GM12878 (cell line): ENCODE measurements at regions not wholly inside any gene's neighbourhood (a gene's known extent, or its start where the extent isn't known, plus 50 kb on each side); places are given as distances from the start of the nearest gene placed in this dataset.

Source experiments
- CBX5 ChIP-seq: sonication (generic); IDR thresholded peaks from 2 replicates; pipeline ENCODE4 v1.6.1; 2016; ENCODE audit warnings: low read depth, moderate library complexity, mild to moderate bottlenecking, inconsistent platforms
- CTCF ChIP-seq, 3 experiments: IDR thresholded peaks in 2 of 3; conservative IDR thresholded peaks in 1 of 3; 2 replicates each; pipeline ENCODE4 v1.5.1; 2011; ENCODE audit warnings: low read depth in 3 of 3, low read length in 3 of 3, mild to moderate bottlenecking in 3 of 3, control low read depth in 2 of 3, moderate library complexity in 2 of 3, inconsistent platforms in 1 of 3, mixed read lengths in 1 of 3; ENCODE audit not compliant: control insufficient read depth in 2 of 3, insufficient read depth in 1 of 3; ENCODE audit errors: extremely low read depth in 1 of 3
- FOXK2 ChIP-seq: fragments of 450-650 bp; IDR thresholded peaks from 2 replicates; pipeline ENCODE4 v1.6.1; 2017; ENCODE audit warnings: mild to moderate bottlenecking, moderate library complexity
- MTA2 ChIP-seq: fragments of 450-650 bp; IDR thresholded peaks from 2 replicates; pipeline ENCODE4 v1.6.1; 2016; ENCODE audit warnings: low read depth, mild to moderate bottlenecking, moderate library complexity
- PML ChIP-seq: IDR thresholded peaks from 2 replicates; pipeline ENCODE4 v1.6.1; 2012; ENCODE audit warnings: low read length, inconsistent platforms
- POLR2A ChIP-seq: IDR thresholded peaks from 2 replicates; pipeline ENCODE4 v1.6.1; 2011; ENCODE audit warnings: low read depth, mild to moderate bottlenecking, low read length
- POLR2AphosphoS2 ChIP-seq: IDR thresholded peaks from 2 replicates; pipeline ENCODE4 v1.6.1; 2011; ENCODE audit warnings: low read depth, mild to moderate bottlenecking, low read length, improper control_type of control experiment, moderate library complexity
- TAF1 ChIP-seq: IDR thresholded peaks from 2 replicates; pipeline ENCODE4 v1.6.1; 2011; ENCODE audit warnings: mild to moderate bottlenecking, low read depth, low read length, borderline replicate concordance
- USF2 ChIP-seq: IDR thresholded peaks from 2 replicates; pipeline ENCODE4 v1.6.1; 2011; ENCODE audit warnings: low read depth, low read length, improper control_type of control experiment, borderline replicate concordance
- ZBED1 ChIP-seq: IDR thresholded peaks from 2 replicates; pipeline ENCODE4 v1.6.1; 2016; ENCODE audit warnings: borderline replicate concordance
- TF ChIP-seq, protein P1 (sequence below): IDR thresholded peaks from 2 replicates; pipeline ENCODE4 v1.6.1; 2012; ENCODE audit warnings: low read depth, low read length, improper control_type of control experiment

GRCh38 chr16:52316241-52316640 lies 230.7 kb downstream of the TOX3 start:
- TF ChIP-seq FOXK2, result no peak
- TF ChIP-seq CTCF (IDR thresholded peaks at IDR 0.05 in 2 of 3, conservative IDR thresholded peaks at IDR 0.05 in 1 of 3; ENCODE audit: control insufficient read depth in 2 of 3, extremely low read depth in 1 of 3, insufficient read depth in 1 of 3, low read depth in 3 of 3, low read length in 3 of 3), result no peak
- TF ChIP-seq, protein P1, sequence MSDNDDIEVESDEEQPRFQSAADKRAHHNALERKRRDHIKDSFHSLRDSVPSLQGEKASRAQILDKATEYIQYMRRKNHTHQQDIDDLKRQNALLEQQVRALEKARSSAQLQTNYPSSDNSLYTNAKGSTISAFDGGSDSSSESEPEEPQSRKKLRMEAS, result no peak
- TF ChIP-seq USF2, result no peak
- no peak for TF ChIP-seq MTA2
- TF ChIP-seq TAF1, result no peak
- TF ChIP-seq ZBED1, result no peak
- no peak for TF ChIP-seq POLR2A
- TF ChIP-seq PML, result no peak
- TF ChIP-seq CBX5, result no peak
- TF ChIP-seq POLR2AphosphoS2, result no peak
